ENCODE measurements at regions not wholly inside any gene's neighbourhood (a gene's known extent, or its start where the extent isn't known, plus 50 kb on each side); places are given as distances from the start of the nearest gene placed in this dataset.

DNA sequence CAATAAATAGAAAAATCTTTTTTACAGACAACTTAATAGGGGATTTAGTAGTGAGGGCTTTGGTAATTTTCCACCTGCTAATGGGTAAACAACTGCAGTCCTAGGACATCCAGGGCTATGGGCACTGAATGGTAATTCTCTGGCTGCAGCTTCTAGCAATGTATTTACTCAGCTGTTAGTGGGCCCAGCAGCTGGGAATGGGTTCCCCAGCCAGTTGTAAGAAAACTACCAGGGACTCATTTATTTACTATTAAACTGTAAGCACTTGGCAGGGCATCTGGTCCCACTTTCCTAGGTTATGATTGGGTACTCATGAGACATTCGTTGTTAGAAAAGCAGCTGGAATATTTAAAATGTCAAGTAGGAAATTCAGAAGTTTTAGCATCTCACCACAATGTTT, 363.8 kb upstream of the TRIB2 start:
- no peaks in the 10 kb centered on the region for H3K27me3 Mint-ChIP-seq
- H3K9me3 Mint-ChIP-seq (ENCODE audit: low read depth): peaks cover 5% of the 10 kb centered on the region
- H3K36me3 Mint-ChIP-seq: no peaks in the 10 kb centered on the region
- no peak overlapping the region for H3K27ac Mint-ChIP-seq
- H3K4me3 Mint-ChIP-seq: no peak overlapping the region
- H3K4me1 Mint-ChIP-seq (ENCODE audit: low read depth): no peaks in the 10 kb centered on the region

DNA sequence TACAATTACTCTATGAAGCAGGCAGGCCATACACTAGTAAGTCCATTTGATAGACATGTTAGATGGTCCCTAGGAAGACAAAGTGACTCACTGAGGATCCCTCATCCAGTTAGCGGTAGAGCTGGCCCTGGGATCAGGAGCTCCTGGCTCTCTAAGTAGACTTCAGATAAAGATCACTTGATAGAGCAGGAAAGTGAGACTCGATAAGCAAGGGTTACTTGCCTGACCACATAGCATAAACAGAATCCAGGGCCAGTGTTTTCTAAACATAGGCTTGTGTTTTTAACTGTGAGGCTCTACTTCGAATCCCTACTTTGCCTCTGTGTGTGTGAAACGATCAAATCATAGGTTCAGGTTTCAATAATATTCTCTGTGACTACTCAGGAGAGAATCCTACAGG, 355.2 kb upstream of the TRIB2 start:
- no peak overlapping the region for H3K4me3 Mint-ChIP-seq
- H3K27me3 Mint-ChIP-seq: no peaks in the 10 kb centered on the region
- peaks cover 6% of the 10 kb centered on the region for H3K36me3 Mint-ChIP-seq
- no peaks in the 10 kb centered on the region for H3K4me1 Mint-ChIP-seq (ENCODE audit: low read depth)
- H3K9me3 Mint-ChIP-seq (ENCODE audit: low read depth): peaks cover 8% of the 10 kb centered on the region
- H3K27ac Mint-ChIP-seq: no peak overlapping the region

DNA sequence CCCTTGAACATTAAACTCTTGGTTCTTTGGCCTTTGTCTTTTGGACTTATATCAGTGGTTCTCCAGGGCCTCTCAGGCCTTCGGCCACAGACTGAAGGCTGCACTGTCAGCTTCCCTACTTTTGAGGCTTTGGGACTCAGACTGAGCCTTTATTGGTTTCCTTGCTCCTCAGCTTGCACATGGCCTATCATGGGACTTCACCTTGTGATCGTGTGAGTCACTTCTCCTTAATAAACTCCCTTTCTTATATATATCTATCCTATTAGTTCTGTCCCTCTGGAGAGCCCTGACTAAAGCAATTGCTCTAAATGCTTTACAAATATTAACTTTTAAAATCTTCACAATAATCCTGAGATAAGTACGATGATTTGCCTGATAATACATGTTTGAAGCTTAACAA, 353.6 kb upstream of the TRIB2 start:
- Mint-ChIP-seq H3K36me3 (peaks cover 6% of the 10 kb centered on the region), H3K4me3 (no peak overlapping the region), H3K27me3 (no peaks in the 10 kb centered on the region), H3K9me3 (ENCODE audit: low read depth) (peaks cover 8% of the 10 kb centered on the region), H3K4me1 (ENCODE audit: low read depth) (no peaks in the 10 kb centered on the region), H3K27ac (no peak overlapping the region)

- no peak overlapping the region for H3K27ac Mint-ChIP-seq
- H3K4me3 Mint-ChIP-seq: no peak overlapping the region
- no peaks in the 10 kb centered on the region for H3K4me1 Mint-ChIP-seq (ENCODE audit: low read depth)
- peaks cover 8% of the 10 kb centered on the region for H3K9me3 Mint-ChIP-seq (ENCODE audit: low read depth)
- H3K27me3 Mint-ChIP-seq: no peaks in the 10 kb centered on the region
- peaks cover 6% of the 10 kb centered on the region for H3K36me3 Mint-ChIP-seq
These were observed 353.2 kb upstream of the TRIB2 start for GRCh38 chr2:12363569-12363968.

DNA sequence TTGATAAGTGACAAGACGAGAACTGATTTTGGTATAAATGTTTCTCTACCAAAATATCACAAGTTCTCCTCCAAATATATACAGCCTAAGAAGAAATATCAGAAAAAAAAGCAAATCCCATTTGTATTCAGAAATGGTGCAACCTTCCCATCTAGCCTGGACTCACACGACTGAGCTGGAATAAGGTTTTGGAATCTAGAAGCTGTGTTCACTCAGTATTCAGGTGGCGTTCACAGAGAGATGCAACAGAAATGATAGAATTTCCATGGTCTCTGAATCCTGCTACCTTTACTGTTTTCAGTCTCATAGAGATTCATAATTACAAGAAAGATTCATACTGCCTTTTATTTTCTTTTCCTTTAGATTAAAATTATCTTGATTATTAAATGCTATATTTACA, 347.2 kb upstream of the TRIB2 start:
- peaks cover 8% of the 10 kb centered on the region for H3K9me3 Mint-ChIP-seq (ENCODE audit: low read depth)
- H3K27me3 Mint-ChIP-seq: no peaks in the 10 kb centered on the region
- no peak overlapping the region for H3K27ac Mint-ChIP-seq
- peaks cover 6% of the 10 kb centered on the region for H3K36me3 Mint-ChIP-seq
- no peak overlapping the region for H3K4me3 Mint-ChIP-seq
- H3K4me1 Mint-ChIP-seq (ENCODE audit: low read depth): no peaks in the 10 kb centered on the region

DNA sequence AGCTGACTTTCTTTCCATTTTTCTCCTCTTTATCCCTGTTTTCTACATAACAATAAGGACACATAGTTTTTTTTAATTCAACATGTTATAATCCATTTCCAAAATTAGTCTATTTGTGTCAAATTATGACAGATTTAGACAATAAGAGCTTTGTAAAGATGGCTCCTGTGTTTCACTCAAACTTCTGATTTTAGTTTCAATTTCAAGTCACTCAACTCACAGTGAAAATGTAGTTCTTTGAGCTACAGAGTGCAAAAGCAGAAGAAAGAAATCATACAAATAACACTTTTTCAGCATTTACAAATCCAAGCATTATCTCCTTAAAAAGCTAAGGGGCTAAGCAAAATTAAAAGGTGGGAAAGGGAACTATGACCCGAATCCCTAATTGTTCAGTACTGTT, 340.7 kb upstream of the TRIB2 start:
- H3K4me3 Mint-ChIP-seq: no peak overlapping the region
- H3K27ac Mint-ChIP-seq: no peak overlapping the region
- H3K27me3 Mint-ChIP-seq: no peaks in the 10 kb centered on the region
- peaks cover 2% of the 10 kb centered on the region for H3K36me3 Mint-ChIP-seq
- peaks cover 6% of the 10 kb centered on the region for H3K4me1 Mint-ChIP-seq (ENCODE audit: low read depth)
- H3K9me3 Mint-ChIP-seq (ENCODE audit: low read depth): no peaks in the 10 kb centered on the region

DNA sequence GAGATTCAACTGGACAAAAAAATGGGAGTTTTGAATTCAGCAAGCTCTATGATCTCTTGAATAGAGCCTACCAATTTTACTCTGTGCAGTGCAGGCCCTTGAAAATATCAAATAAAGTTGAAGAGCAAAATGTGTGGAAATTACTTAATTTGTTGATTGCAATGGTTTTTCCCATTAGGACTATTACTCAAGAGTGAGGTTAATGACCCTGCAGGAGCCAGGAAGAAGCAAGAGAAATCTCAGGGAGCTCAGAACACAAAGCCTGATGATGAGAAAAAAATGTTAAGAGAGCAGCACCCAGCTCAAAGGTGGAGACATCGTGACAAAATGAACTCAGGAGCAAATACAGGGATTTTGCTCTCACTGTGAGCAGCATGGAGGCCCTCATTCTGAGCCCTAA, 337.6 kb upstream of the TRIB2 start:
- no peak overlapping the region for H3K4me3 Mint-ChIP-seq
- H3K27ac Mint-ChIP-seq: no peak overlapping the region
- H3K27me3 Mint-ChIP-seq: no peaks in the 10 kb centered on the region
- H3K4me1 Mint-ChIP-seq (ENCODE audit: low read depth): peaks cover 6% of the 10 kb centered on the region
- H3K36me3 Mint-ChIP-seq: peaks cover 2% of the 10 kb centered on the region
- H3K9me3 Mint-ChIP-seq (ENCODE audit: low read depth): no peaks in the 10 kb centered on the region

GRCh38 chr2:12381543-12382325, 335.0 kb upstream of the TRIB2 start:
- no peak overlapping the region for H3K27ac Mint-ChIP-seq
- H3K36me3 Mint-ChIP-seq: peaks cover 2% of the 10 kb centered on the region
- H3K4me3 Mint-ChIP-seq: no peak overlapping the region
- no peaks in the 10 kb centered on the region for H3K27me3 Mint-ChIP-seq
- no peaks in the 10 kb centered on the region for H3K4me1 Mint-ChIP-seq (ENCODE audit: low read depth)
- peaks cover 3% of the 10 kb centered on the region for H3K9me3 Mint-ChIP-seq (ENCODE audit: low read depth)

GRCh38 chr2:12382366-12382765, 334.4 kb upstream of the TRIB2 start:
- Mint-ChIP-seq H3K9me3 (ENCODE audit: low read depth) (peaks cover 6% of the 10 kb centered on the region), H3K4me3 (no peak overlapping the region), H3K27me3 (no peaks in the 10 kb centered on the region), H3K27ac (no peak overlapping the region), H3K36me3 (peaks cover 2% of the 10 kb centered on the region), H3K4me1 (ENCODE audit: low read depth) (no peaks in the 10 kb centered on the region)

DNA sequence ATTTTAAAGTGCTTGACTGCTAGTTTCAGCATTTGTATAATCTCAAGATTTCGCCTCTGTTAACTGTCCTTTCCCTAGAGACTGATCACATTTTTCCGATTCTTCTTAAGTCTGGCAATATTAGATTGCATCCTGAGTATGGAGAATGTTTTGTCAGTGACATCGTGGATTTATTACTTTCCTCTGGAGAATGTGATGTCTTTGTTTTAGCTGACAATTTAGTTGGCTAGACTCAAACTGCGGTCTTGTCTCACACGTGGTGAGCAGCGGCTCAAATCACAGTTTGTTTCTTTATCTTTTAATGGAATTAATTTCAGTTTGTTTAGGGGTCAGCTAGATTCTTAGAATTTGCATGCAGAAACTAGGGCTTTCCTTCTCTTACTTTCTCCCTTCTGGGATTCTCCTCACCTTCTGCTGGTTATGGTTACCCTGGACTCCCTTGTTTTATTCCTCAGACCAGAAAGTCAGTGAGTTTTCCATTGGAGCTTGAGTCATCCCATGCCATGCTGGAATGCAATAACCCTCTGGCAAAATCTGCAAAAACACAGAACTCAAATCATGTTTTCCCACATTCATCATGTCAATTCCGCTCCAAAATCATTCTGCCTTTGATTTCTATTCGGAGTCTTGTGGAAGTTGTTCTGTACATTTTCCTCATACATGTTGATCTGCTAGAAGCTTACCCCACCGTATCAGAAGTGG, 327.2 kb upstream of the TRIB2 start:
- no peaks in the 10 kb centered on the region for H3K4me1 Mint-ChIP-seq (ENCODE audit: low read depth)
- no peaks in the 10 kb centered on the region for H3K27me3 Mint-ChIP-seq
- peaks cover 6% of the 10 kb centered on the region for H3K9me3 Mint-ChIP-seq (ENCODE audit: low read depth)
- no peak overlapping the region for H3K27ac Mint-ChIP-seq
- H3K4me3 Mint-ChIP-seq: no peak overlapping the region
- peaks cover 4% of the 10 kb centered on the region for H3K36me3 Mint-ChIP-seq

GRCh38 chr2:12391116-12391515, 325.6 kb upstream of the TRIB2 start:
- peaks cover 6% of the 10 kb centered on the region for H3K9me3 Mint-ChIP-seq (ENCODE audit: low read depth)
- H3K36me3 Mint-ChIP-seq: peaks cover 4% of the 10 kb centered on the region
- H3K27me3 Mint-ChIP-seq: no peaks in the 10 kb centered on the region
- H3K4me1 Mint-ChIP-seq (ENCODE audit: low read depth): peaks cover 3% of the 10 kb centered on the region
- no peak overlapping the region for H3K4me3 Mint-ChIP-seq
- H3K27ac Mint-ChIP-seq: no peak overlapping the region

GRCh38 chr2:12396699-12397098, 320.0 kb upstream of the TRIB2 start:
- peaks cover 2% of the 10 kb centered on the region for H3K27me3 Mint-ChIP-seq
- H3K9me3 Mint-ChIP-seq (ENCODE audit: low read depth): no peaks in the 10 kb centered on the region
- H3K36me3 Mint-ChIP-seq: no peaks in the 10 kb centered on the region
- H3K4me1 Mint-ChIP-seq (ENCODE audit: low read depth): peaks cover 3% of the 10 kb centered on the region
- no peak overlapping the region for H3K27ac Mint-ChIP-seq
- H3K4me3 Mint-ChIP-seq: no peak overlapping the region

GRCh38 chr2:12397854-12398253, 318.9 kb upstream of the TRIB2 start:
- peaks cover 2% of the 10 kb centered on the region for H3K36me3 Mint-ChIP-seq
- peaks cover 3% of the 10 kb centered on the region for H3K4me1 Mint-ChIP-seq (ENCODE audit: low read depth)
- no peaks in the 10 kb centered on the region for H3K9me3 Mint-ChIP-seq (ENCODE audit: low read depth)
- peaks cover 2% of the 10 kb centered on the region for H3K27me3 Mint-ChIP-seq
- no peak overlapping the region for H3K27ac Mint-ChIP-seq
- no peak overlapping the region for H3K4me3 Mint-ChIP-seq

DNA sequence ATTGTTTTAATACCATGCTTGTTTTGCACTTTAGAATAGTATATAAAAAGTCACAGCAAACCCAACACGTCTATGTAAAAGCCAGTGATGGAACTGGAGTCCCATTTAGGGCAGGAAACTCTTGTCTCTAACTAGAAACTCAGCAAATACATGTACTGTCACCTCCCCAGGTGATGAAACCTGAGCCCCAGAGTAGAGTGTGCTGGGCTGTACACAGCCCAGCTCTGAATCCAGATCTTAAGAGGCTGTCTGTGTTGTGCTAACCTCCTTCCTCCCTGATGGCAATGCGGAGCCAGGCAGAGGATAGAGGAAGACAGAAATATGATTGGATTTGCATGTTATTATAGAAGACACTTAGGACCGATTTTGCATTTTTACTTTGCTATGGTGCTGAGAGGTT, 317.5 kb upstream of the TRIB2 start:
- Mint-ChIP-seq H3K27ac (no peak overlapping the region), H3K27me3 (peaks cover 2% of the 10 kb centered on the region), H3K4me1 (ENCODE audit: low read depth) (peaks cover 3% of the 10 kb centered on the region), H3K9me3 (ENCODE audit: low read depth) (peaks cover 4% of the 10 kb centered on the region), H3K4me3 (no peak overlapping the region), H3K36me3 (peaks cover 4% of the 10 kb centered on the region)

DNA sequence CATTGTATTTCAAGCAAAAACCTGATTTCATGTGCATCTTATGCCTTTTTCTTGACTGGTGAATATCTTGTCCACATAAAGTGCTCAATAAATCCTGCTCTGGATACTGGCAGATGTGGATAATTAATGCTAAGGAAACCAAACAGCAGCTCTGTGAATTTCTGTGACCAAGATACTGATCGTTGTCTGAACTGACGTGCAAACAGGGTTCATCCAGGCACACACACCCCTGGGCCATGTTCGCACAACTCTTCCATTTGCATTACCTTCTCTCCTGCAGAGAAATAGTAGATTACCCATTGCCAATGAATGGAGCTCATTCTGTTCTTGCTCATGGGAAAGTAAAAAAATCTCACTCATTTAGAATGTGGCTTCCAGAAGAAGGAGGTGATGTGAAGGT, 316.2 kb upstream of the TRIB2 start:
- H3K27ac Mint-ChIP-seq: no peak overlapping the region
- H3K9me3 Mint-ChIP-seq (ENCODE audit: low read depth): peaks cover 4% of the 10 kb centered on the region
- H3K4me1 Mint-ChIP-seq (ENCODE audit: low read depth): no peaks in the 10 kb centered on the region
- no peak overlapping the region for H3K4me3 Mint-ChIP-seq
- peaks cover 2% of the 10 kb centered on the region for H3K27me3 Mint-ChIP-seq
- peaks cover 4% of the 10 kb centered on the region for H3K36me3 Mint-ChIP-seq

Data from activated naive CD8-positive, alpha-beta T cell (primary cell).